ENCODE measurements at regions not wholly inside any gene's neighbourhood (a gene's known extent, or its start where the extent isn't known, plus 50 kb on each side); places are given as distances from the start of the nearest gene placed in this dataset.
A peak's percentile ranks its signal among the peaks of the same experiment; 100 is the strongest.
"Not testable (repeated sequence)": the region's sequence is repeated elsewhere in the genome, so short reads cannot be mapped to it uniquely, and the experiment has no call there.

- no peak overlapping the region for H2BK20ac ChIP-seq (ENCODE audit: low read depth, low read length, poor library complexity, severe bottlenecking)
- no peaks in the 10 kb centered on the region for H3K4me1 ChIP-seq (ENCODE audit: insufficient read depth, low read length)
- no peak overlapping the region for H2AFZ ChIP-seq (ENCODE audit: low read length)
- H4K8ac ChIP-seq (replicated peaks; ENCODE audit: insufficient read length, low read depth, low read length), result no peak overlapping the region
- TF ChIP-seq CTCF (conservative IDR thresholded peaks at IDR 0.05), result no peak
- H3K27me3 ChIP-seq (ENCODE audit: insufficient read depth, low read length), result no peaks in the 10 kb centered on the region
- no peaks in the 10 kb centered on the region for H3K9me3 Mint-ChIP-seq
- H3K23ac ChIP-seq (ENCODE audit: insufficient read length, low read depth, low read length), result no peak overlapping the region
- no peaks in the 10 kb centered on the region for H4K20me1 ChIP-seq (ENCODE audit: control insufficient read depth, insufficient read depth, insufficient read length)
- no peak for DNase-seq
- no peak overlapping the region for H4K91ac ChIP-seq (ENCODE audit: insufficient read length, low read depth, low read length)
- no peak overlapping the region for H3K4me2 ChIP-seq (ENCODE audit: insufficient read depth, insufficient read length, low read length)
- no peak overlapping the region for H2BK15ac ChIP-seq (ENCODE audit: low read depth, low read length)
- H3K27ac ChIP-seq (ENCODE audit: insufficient read length, low read depth, low read length), result no peak overlapping the region
- no peaks in the 10 kb centered on the region for H3K79me1 ChIP-seq (ENCODE audit: insufficient read depth, low read depth, low read length, poor library complexity, severe bottlenecking)
- no peak overlapping the region for H3K4me3 Mint-ChIP-seq
- H2BK12ac ChIP-seq (ENCODE audit: insufficient read length, low read depth, low read length), result no peak overlapping the region
- no peak overlapping the region for H3K9ac ChIP-seq (ENCODE audit: extremely low read depth, insufficient read length, low read length)
- no peak overlapping the region for H2AK5ac ChIP-seq (ENCODE audit: insufficient read length, low read length)
- no peaks in the 10 kb centered on the region for H3K27me3 Mint-ChIP-seq (ENCODE audit: low read depth)
- no peak overlapping the region for H3K14ac ChIP-seq (ENCODE audit: insufficient read depth, low read length)
- no peak overlapping the region for H2BK5ac ChIP-seq (ENCODE audit: insufficient read length, low read length)
- no CpG with 5 or more reads among the region's 2 CpGs for WGBS (ENCODE audit: extremely low coverage, insufficient read length, low lambda C conversion rate)
- H3T11ph ChIP-seq (ENCODE audit: low read length), result no peak overlapping the region
- H3K4ac ChIP-seq (ENCODE audit: low read depth, low read length), result no peak overlapping the region
- H3K4me1 Mint-ChIP-seq, result no peaks in the 10 kb centered on the region
- no peak overlapping the region for H4K5ac ChIP-seq (ENCODE audit: insufficient read length, low read depth, low read length)
- no peaks in the 10 kb centered on the region for H3K23me2 ChIP-seq (ENCODE audit: insufficient read length, low read depth, low read length, poor library complexity, severe bottlenecking)
- H3K56ac ChIP-seq (ENCODE audit: insufficient read length, low read depth, low read length), result no peak overlapping the region
- no peaks in the 10 kb centered on the region for H3K9me3 ChIP-seq (ENCODE audit: control insufficient read depth, low read depth, low read length)
- H3K36me3 Mint-ChIP-seq (ENCODE audit: insufficient read depth in 1 of 3, low read depth in 3 of 3), result no peaks in the 10 kb centered on the region; a peak in 1 of 7 replicates
- H2BK120ac ChIP-seq (ENCODE audit: low read depth, low read length, poor library complexity, severe bottlenecking), result no peak overlapping the region
- no peak overlapping the region for H3K18ac ChIP-seq (ENCODE audit: insufficient read length, low read depth, low read length)
- H3K27ac Mint-ChIP-seq, result no peak overlapping the region; a peak in 1 of 7 replicates
- H3K79me2 ChIP-seq (ENCODE audit: insufficient read depth, low read length), result no peaks in the 10 kb centered on the region
Measured at GRCh38 chr1:60655679-60656355, 426.5 kb upstream of the NFIA start.

- not testable (repeated sequence) for H3K36me3 Mint-ChIP-seq (ENCODE audit: insufficient read depth in 1 of 3, low read depth in 3 of 3); H2BK120ac ChIP-seq (ENCODE audit: low read depth, low read length, poor library complexity, severe bottlenecking); H3K9me3 Mint-ChIP-seq; H3K4me1 Mint-ChIP-seq; H3K9me3 ChIP-seq (ENCODE audit: control insufficient read depth, low read depth, low read length); H4K20me1 ChIP-seq (ENCODE audit: control insufficient read depth, insufficient read depth, insufficient read length); H3K79me2 ChIP-seq (ENCODE audit: insufficient read depth, low read length); H3T11ph ChIP-seq (ENCODE audit: low read length); H3K4me1 ChIP-seq (ENCODE audit: insufficient read depth, low read length); H2BK5ac ChIP-seq (ENCODE audit: insufficient read length, low read length); H4K8ac ChIP-seq (replicated peaks; ENCODE audit: insufficient read length, low read depth, low read length); H2BK12ac ChIP-seq (ENCODE audit: insufficient read length, low read depth, low read length); H3K79me1 ChIP-seq (ENCODE audit: insufficient read depth, low read depth, low read length, poor library complexity, severe bottlenecking); H3K27me3 Mint-ChIP-seq (ENCODE audit: low read depth); H3K4me2 ChIP-seq (ENCODE audit: insufficient read depth, insufficient read length, low read length); H3K4me3 Mint-ChIP-seq; H4K91ac ChIP-seq (ENCODE audit: insufficient read length, low read depth, low read length); H3K9ac ChIP-seq (ENCODE audit: extremely low read depth, insufficient read length, low read length); H4K5ac ChIP-seq (ENCODE audit: insufficient read length, low read depth, low read length); H3K23me2 ChIP-seq (ENCODE audit: insufficient read length, low read depth, low read length, poor library complexity, severe bottlenecking); H2BK20ac ChIP-seq (ENCODE audit: low read depth, low read length, poor library complexity, severe bottlenecking); H3K56ac ChIP-seq (ENCODE audit: insufficient read length, low read depth, low read length); DNase-seq; H3K27me3 ChIP-seq (ENCODE audit: insufficient read depth, low read length); H3K18ac ChIP-seq (ENCODE audit: insufficient read length, low read depth, low read length); H2AK5ac ChIP-seq (ENCODE audit: insufficient read length, low read length); H3K23ac ChIP-seq (ENCODE audit: insufficient read length, low read depth, low read length); H2BK15ac ChIP-seq (ENCODE audit: low read depth, low read length); H3K4ac ChIP-seq (ENCODE audit: low read depth, low read length); H3K27ac ChIP-seq (ENCODE audit: insufficient read length, low read depth, low read length)
- H3K27ac Mint-ChIP-seq, result peak overlapping the region in 1 of 3 experiments; percentile 82; a peak in 2 of 7 replicates
- H3K14ac ChIP-seq (ENCODE audit: insufficient read depth, low read length), result peak overlapping the region; percentile 84; the same call in 1 of the 2 replicates
- peak overlapping the region; percentile 78 for H2AFZ ChIP-seq (ENCODE audit: low read length)
- no CpG with 5 or more reads among the region's 32 CpGs for WGBS (ENCODE audit: extremely low coverage, insufficient read length, low lambda C conversion rate)
Measured at GRCh38 chr1:60640033-60640551, 442.3 kb upstream of the NFIA start.
